GM12878 (cell line): ENCODE measurements at regions not wholly inside any gene's neighbourhood (a gene's known extent, or its start where the extent isn't known, plus 50 kb on each side); places are given as distances from the start of the nearest gene placed in this dataset.

Experiments used
- ATAC-seq: fragments of 200-7000 bp; cut with Tn5 transposase; 3 replicates; pipeline ENCODE4 v1.9.1; 2020; ENCODE audit warnings: mild to moderate bottlenecking, moderate library complexity
- BruUV-seq: library from RNA; stranded (reverse); fragments of 400-500 nt; replicated peaks from 2 replicates; lab custom pipeline; 2021; lab: Mats Ljungman, UMichigan
- CTCF ChIA-PET: fragments of 300-600 bp; sonication (Branson Sonifier 250); formaldehyde crosslinking; extraction: SDS; loops from one replicate; lab custom pipeline; 2021; ENCODE audit warnings: inconsistent platforms; lab: Yijun Ruan, JAX
- POLR2A ChIA-PET: fragments of 350-600 bp; formaldehyde crosslinking; extraction: SDS; loops from one replicate; lab custom pipeline; 2021; ENCODE audit warnings: inconsistent platforms; lab: Charles Lee
- RAD21 ChIA-PET: fragments of 300-600 bp; sonication (Branson Sonifier 250); formaldehyde crosslinking; loops from one replicate; lab custom pipeline; 2023; ENCODE audit warnings: antibody characterized with exemption; ENCODE audit not compliant: unreplicated experiment; lab: Charles Lee
- SMC1A ChIA-PET: fragments of 300-600 bp; sonication (Branson Sonifier 250); formaldehyde crosslinking; loops from one replicate; lab custom pipeline; 2023; ENCODE audit not compliant: unreplicated experiment, uncharacterized antibody; lab: Charles Lee
- DNase-seq: peaks from one replicate; pipeline ENCODE4 v3.0.0-alpha.2; 2011; ENCODE audit warnings: low read depth, low spot score
- FAIRE-seq: peaks from 3 replicates; lab custom pipeline; 2011; peaks lifted over from hg19 to GRCh38; lab: Jason Lieb, UNC
- H2AFZ ChIP-seq: 2 replicates; pipeline ENCODE4 v1.6.0; 2011; ENCODE audit warnings: low read depth, low read length, control low read depth; ENCODE audit not compliant: control insufficient read depth
- H3K27ac ChIP-seq: 2 replicates; pipeline ENCODE4 v1.5.1; 2011; ENCODE audit warnings: control low read depth; ENCODE audit not compliant: control insufficient read depth, insufficient read depth
- H3K27me3 ChIP-seq, 2 experiments: replicated peaks in 1 of 2; 2 replicates each; pipeline versions ENCODE4 v1.6.0 to v1.6.1; 2011; ENCODE audit warnings: low read length in 1 of 2; ENCODE audit not compliant: control insufficient read depth in 2 of 2, insufficient read depth in 2 of 2
- H3K36me3 ChIP-seq, 2 experiments: 2 replicates each; pipeline ENCODE4 v1.5.1; 2011; ENCODE audit warnings: low read length in 1 of 2; ENCODE audit not compliant: control insufficient read depth in 2 of 2, insufficient read depth in 2 of 2
- H3K4me1 ChIP-seq: 2 replicates; pipeline ENCODE4 v1.6.1; 2011; ENCODE audit warnings: mild to moderate bottlenecking, low read length, moderate library complexity, mixed read lengths; ENCODE audit not compliant: control insufficient read depth, insufficient read depth
- H3K4me2 ChIP-seq: 2 replicates; pipeline ENCODE4 v1.6.0; 2011; ENCODE audit warnings: control low read depth; ENCODE audit not compliant: control insufficient read depth, insufficient read depth
- H3K4me3 ChIP-seq: fragments of 200-600 bp; sonication (generic); 2 replicates; pipeline ENCODE4 v1.5.1; 2016
- H3K79me2 ChIP-seq: 2 replicates; pipeline ENCODE4 v1.6.0; 2011; ENCODE audit warnings: low read length; ENCODE audit not compliant: control insufficient read depth, insufficient read depth
- H3K9ac ChIP-seq: 2 replicates; pipeline ENCODE4 v1.8.0; 2011; ENCODE audit warnings: low read length, control low read depth, mixed read lengths; ENCODE audit not compliant: control insufficient read depth, insufficient read depth
- H3K9me3 ChIP-seq: replicated peaks from 3 replicates; pipeline ENCODE4 v1.5.1; 2011; ENCODE audit warnings: mild to moderate bottlenecking, low read length; ENCODE audit not compliant: control insufficient read depth, insufficient read depth
- H4K20me1 ChIP-seq: 2 replicates; pipeline ENCODE4 v1.6.0; 2011; ENCODE audit not compliant: control insufficient read depth, insufficient read depth
- GABPA ChIP-seq: IDR thresholded peaks from 2 replicates; pipeline ENCODE4 v1.6.1; 2014; ENCODE audit warnings: antibody characterized with exemption, low read depth, mild to moderate bottlenecking, inconsistent platforms
- MEF2B ChIP-seq: fragments of 450-650 bp; IDR thresholded peaks from 2 replicates; pipeline ENCODE4 v1.6.1; 2018; ENCODE audit warnings: mild to moderate bottlenecking, moderate library complexity; ENCODE audit not compliant: partially characterized antibody, poor library complexity, severe bottlenecking
- WGBS: methylation state at CpG from one replicate; pipeline ENCODE4 v1.1.6; 2016; ENCODE audit warnings: low lambda C conversion rate; ENCODE audit not compliant: insufficient replicate concordance, insufficient coverage; ENCODE audit errors: missing lambda C conversion rate; 5-methylcytosine and 5-hydroxymethylcytosine counted together
- in situ Hi-C: fragments of 300-500 bp; cut with MboI; formaldehyde crosslinking; loops from 9 replicates; pipeline ENCODE4 v1.14.3; 2018; ENCODE audit warnings: mixed read lengths
- intact Hi-C: fragments of 100-400 bp; cut with micrococcal nuclease; formaldehyde crosslinking; loops from one replicate; pipeline ENCODE4 v1.14.2; 2022; ENCODE audit not compliant: unreplicated experiment
- TF ChIP-seq, protein P1 (sequence below): fragments of 450-650 bp; conservative IDR thresholded peaks from 2 replicates; pipeline ENCODE4 v1.6.1; 2017; ENCODE audit warnings: mild to moderate bottlenecking, moderate library complexity
- TF ChIP-seq, protein P2 (sequence below): fragments of 450-650 bp; IDR thresholded peaks from 2 replicates; pipeline ENCODE4 v1.6.1; 2016; ENCODE audit warnings: mild to moderate bottlenecking
- TF ChIP-seq, protein P3 (sequence below), 3 experiments: IDR thresholded peaks in 2 of 3; conservative IDR thresholded peaks in 1 of 3; 2 replicates each; pipeline ENCODE4 v1.5.1; 2011; ENCODE audit warnings: low read depth in 3 of 3, low read length in 3 of 3, mild to moderate bottlenecking in 3 of 3, control low read depth in 2 of 3, moderate library complexity in 2 of 3, inconsistent platforms in 1 of 3, mixed read lengths in 1 of 3; ENCODE audit not compliant: control insufficient read depth in 2 of 3, insufficient read depth in 1 of 3; ENCODE audit errors: extremely low read depth in 1 of 3
- TF ChIP-seq, protein P4 (sequence below): IDR thresholded peaks from 2 replicates; pipeline ENCODE4 v1.6.1; 2012; ENCODE audit warnings: low read depth, low read length, improper control_type of control experiment

DNA sequence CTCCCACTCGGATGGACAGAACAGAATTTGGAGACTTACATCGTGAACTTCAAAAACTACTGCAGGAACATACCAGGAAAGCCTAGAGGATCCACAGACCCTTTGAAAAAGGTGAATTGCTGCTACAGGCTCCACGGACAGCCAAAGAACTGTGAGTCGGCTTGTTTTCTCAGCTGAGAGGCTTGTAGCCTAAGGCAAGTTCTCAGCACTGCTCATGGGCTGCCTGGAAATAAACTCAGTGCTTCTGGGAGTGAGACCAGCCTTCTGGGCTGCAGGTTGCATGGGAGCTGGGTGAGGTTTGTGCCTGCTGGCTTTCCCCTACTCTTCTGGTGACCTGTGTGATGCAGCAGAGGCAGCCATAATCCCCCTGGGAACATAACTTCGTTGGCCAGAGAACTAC is 1397.6 kb downstream of the FAM133A start:
- CTCF ChIA-PET: interaction anchor here (0.7 to 4.7 kb wide), 17 partner anchors 9 to 314 kb away, joined by 3 to 44 read pairs (median 5); no protein-coding TSS in a partner anchor
- WGBS: 27% methylated on average over 5 of the region's 5 CpGs
- intact Hi-C loops: loop anchor here (10.0 kb wide), 1 partner anchor 1197 kb away; no protein-coding TSS in a partner anchor
- TF ChIP-seq, protein P1, sequence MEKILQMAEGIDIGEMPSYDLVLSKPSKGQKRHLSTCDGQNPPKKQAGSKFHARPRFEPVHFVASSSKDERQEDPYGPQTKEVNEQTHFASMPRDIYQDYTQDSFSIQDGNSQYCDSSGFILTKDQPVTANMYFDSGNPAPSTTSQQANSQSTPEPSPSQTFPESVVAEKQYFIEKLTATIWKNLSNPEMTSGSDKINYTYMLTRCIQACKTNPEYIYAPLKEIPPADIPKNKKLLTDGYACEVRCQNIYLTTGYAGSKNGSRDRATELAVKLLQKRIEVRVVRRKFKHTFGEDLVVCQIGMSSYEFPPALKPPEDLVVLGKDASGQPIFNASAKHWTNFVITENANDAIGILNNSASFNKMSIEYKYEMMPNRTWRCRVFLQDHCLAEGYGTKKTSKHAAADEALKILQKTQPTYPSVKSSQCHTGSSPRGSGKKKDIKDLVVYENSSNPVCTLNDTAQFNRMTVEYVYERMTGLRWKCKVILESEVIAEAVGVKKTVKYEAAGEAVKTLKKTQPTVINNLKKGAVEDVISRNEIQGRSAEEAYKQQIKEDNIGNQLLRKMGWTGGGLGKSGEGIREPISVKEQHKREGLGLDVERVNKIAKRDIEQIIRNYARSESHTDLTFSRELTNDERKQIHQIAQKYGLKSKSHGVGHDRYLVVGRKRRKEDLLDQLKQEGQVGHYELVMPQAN: no peak
- peak; percentile 52 for TF ChIP-seq MEF2B
- TF ChIP-seq, all 136 proteins: peak for 1
- Histone ChIP-seq H3K9me3 (no peaks in the 10 kb centered on the region), H3K36me3 (no peaks in the 10 kb centered on the region), H3K27me3 (no peaks in the 10 kb centered on the region), H3K27ac (no peak overlapping the region), H2AFZ (no peak overlapping the region), H3K4me3 (no peak overlapping the region), H3K4me2 (no peak overlapping the region), H3K4me1 (no peaks in the 10 kb centered on the region), H3K79me2 (no peaks in the 10 kb centered on the region), H3K9ac (no peak overlapping the region), H4K20me1 (no peaks in the 10 kb centered on the region)
- RAD21 ChIA-PET: interaction anchor here (0.7 to 3.8 kb wide), 10 partner anchors 11 to 1195 kb away, joined by 3 to 34 read pairs (median 3); no protein-coding TSS in a partner anchor
- BruUV-seq: no TSS peak
- FAIRE-seq: no peak
- in situ Hi-C loops: loop anchor here (10.0 kb wide), 2 partner anchors 237 to 1197 kb away; no protein-coding TSS in a partner anchor
- no peak for ATAC-seq
- SMC1A ChIA-PET: interaction anchor here (0.7 to 8.0 kb wide), 10 partner anchors 11 to 247 kb away, joined by 3 to 54 read pairs (median 4); no protein-coding TSS in a partner anchor
- POLR2A ChIA-PET: interaction anchor here (1.5 kb wide), 1 partner anchor 11 kb away, joined by 7 read pairs; no protein-coding TSS in a partner anchor
- DNase-seq: no peak

DNA sequence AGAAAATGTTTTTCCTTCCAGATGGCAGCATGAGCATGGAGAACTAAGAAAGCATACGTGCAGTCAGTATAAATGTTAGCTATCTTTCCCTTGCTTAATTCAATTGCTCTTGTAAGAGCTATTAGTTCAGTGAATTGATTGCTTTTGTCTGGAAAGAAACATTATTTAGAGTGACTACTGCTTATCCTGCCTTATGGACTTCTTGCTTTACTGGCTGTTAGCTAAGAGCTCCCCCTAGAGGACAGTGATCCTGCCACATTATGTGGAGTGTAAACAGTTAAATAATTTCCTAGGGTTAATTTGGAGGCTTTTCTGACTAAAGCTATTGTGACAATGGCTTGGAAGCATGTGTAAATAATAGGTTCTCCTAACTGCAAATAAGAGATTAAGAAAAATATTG is 1402.4 kb downstream of the FAM133A start:
- RAD21 ChIA-PET: interaction anchor here (0.8 to 4.1 kb wide), 10 partner anchors 10 to 325 kb away, joined by 3 to 35 read pairs (median 4); no protein-coding TSS in a partner anchor
- H2AFZ ChIP-seq: no peak overlapping the region
- no peaks in the 10 kb centered on the region for H3K27me3 ChIP-seq
- no peak overlapping the region for H3K9ac ChIP-seq
- H3K27ac ChIP-seq: no peak overlapping the region
- H4K20me1 ChIP-seq: no peaks in the 10 kb centered on the region; the same call in 1 of the 2 replicates
- H3K4me1 ChIP-seq: no peaks in the 10 kb centered on the region
- intact Hi-C loops: loop anchor here (1.0 to 10.0 kb wide), 2 partner anchors 245 to 1202 kb away; no protein-coding TSS in a partner anchor
- in situ Hi-C loops: loop anchor here (10.0 kb wide), 2 partner anchors 242 to 1202 kb away; no protein-coding TSS in a partner anchor
- SMC1A ChIA-PET: interaction anchor here (0.6 to 8.0 kb wide), 13 partner anchors 9 to 330 kb away, joined by 3 to 54 read pairs (median 5); no protein-coding TSS in a partner anchor
- H3K4me2 ChIP-seq: no peak overlapping the region
- CTCF ChIA-PET: interaction anchor here (0.7 to 4.6 kb wide), 29 partner anchors 9 to 457 kb away, joined by 3 to 42 read pairs (median 4); no protein-coding TSS in a partner anchor
- DNase-seq (no peak), ATAC-seq (peak; percentile 59; the same call in 2 of the 3 replicates), FAIRE-seq (no peak)
- BruUV-seq: no TSS peak
- H3K9me3 ChIP-seq: no peaks in the 10 kb centered on the region
- H3K79me2 ChIP-seq: no peaks in the 10 kb centered on the region
- 57% methylated on average over 1 of the region's 1 CpG for WGBS
- POLR2A ChIA-PET: no interaction called here
- H3K36me3 ChIP-seq: no peaks in the 10 kb centered on the region
- H3K4me3 ChIP-seq: no peak overlapping the region
- TF ChIP-seq, protein P2, sequence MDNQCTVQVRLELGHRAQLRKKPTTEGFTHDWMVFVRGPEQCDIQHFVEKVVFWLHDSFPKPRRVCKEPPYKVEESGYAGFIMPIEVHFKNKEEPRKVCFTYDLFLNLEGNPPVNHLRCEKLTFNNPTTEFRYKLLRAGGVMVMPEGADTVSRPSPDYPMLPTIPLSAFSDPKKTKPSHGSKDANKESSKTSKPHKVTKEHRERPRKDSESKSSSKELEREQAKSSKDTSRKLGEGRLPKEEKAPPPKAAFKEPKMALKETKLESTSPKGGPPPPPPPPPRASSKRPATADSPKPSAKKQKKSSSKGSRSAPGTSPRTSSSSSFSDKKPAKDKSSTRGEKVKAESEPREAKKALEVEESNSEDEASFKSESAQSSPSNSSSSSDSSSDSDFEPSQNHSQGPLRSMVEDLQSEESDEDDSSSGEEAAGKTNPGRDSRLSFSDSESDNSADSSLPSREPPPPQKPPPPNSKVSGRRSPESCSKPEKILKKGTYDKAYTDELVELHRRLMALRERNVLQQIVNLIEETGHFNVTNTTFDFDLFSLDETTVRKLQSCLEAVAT: peak; percentile 71; the same call in 1 of the 2 replicates
- TF ChIP-seq, protein P3, sequence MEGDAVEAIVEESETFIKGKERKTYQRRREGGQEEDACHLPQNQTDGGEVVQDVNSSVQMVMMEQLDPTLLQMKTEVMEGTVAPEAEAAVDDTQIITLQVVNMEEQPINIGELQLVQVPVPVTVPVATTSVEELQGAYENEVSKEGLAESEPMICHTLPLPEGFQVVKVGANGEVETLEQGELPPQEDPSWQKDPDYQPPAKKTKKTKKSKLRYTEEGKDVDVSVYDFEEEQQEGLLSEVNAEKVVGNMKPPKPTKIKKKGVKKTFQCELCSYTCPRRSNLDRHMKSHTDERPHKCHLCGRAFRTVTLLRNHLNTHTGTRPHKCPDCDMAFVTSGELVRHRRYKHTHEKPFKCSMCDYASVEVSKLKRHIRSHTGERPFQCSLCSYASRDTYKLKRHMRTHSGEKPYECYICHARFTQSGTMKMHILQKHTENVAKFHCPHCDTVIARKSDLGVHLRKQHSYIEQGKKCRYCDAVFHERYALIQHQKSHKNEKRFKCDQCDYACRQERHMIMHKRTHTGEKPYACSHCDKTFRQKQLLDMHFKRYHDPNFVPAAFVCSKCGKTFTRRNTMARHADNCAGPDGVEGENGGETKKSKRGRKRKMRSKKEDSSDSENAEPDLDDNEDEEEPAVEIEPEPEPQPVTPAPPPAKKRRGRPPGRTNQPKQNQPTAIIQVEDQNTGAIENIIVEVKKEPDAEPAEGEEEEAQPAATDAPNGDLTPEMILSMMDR (IDR thresholded peaks at IDR 0.05 in 2 of 3, conservative IDR thresholded peaks at IDR 0.05 in 1 of 3; ENCODE audit: control insufficient read depth in 2 of 3, extremely low read depth in 1 of 3, insufficient read depth in 1 of 3, low read depth in 3 of 3, low read length in 3 of 3): peak; percentile 53 to 56 (median 54)
- no peak for TF ChIP-seq GABPA
- TF ChIP-seq, protein P4, sequence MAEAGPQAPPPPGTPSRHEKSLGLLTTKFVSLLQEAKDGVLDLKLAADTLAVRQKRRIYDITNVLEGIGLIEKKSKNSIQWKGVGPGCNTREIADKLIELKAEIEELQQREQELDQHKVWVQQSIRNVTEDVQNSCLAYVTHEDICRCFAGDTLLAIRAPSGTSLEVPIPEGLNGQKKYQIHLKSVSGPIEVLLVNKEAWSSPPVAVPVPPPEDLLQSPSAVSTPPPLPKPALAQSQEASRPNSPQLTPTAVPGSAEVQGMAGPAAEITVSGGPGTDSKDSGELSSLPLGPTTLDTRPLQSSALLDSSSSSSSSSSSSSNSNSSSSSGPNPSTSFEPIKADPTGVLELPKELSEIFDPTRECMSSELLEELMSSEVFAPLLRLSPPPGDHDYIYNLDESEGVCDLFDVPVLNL: no peak
